H1 (cell line): ENCODE measurements at regions not wholly inside any gene's neighbourhood (a gene's known extent, or its start where the extent isn't known, plus 50 kb on each side); places are given as distances from the start of the nearest gene placed in this dataset.
"Not testable (repeated sequence)": the region's sequence is repeated elsewhere in the genome, so short reads cannot be mapped to it uniquely, and the experiment has no call there.

Experiments
- EGR1 ChIP-seq: IDR thresholded peaks from 2 replicates; pipeline ENCODE4 v1.6.1; 2011; ENCODE audit warnings: low read depth, low read length, borderline replicate concordance
- EP300 ChIP-seq, 2 experiments: IDR thresholded peaks; 1 replicate in 1 of 2; 2 replicates in 1 of 2; pipeline ENCODE4 v1.6.1; 2011 to 2012; ENCODE audit warnings: low read depth in 2 of 2, low read length in 2 of 2, mild to moderate bottlenecking in 2 of 2, borderline replicate concordance in 1 of 2, inconsistent platforms in 1 of 2, moderate library complexity in 1 of 2
- EZH2 ChIP-seq: fragments of 200-600 bp; sonication (generic); IDR thresholded peaks from 2 replicates; pipeline ENCODE4 v1.7.1; 2012; ENCODE audit warnings: low read depth, mild to moderate bottlenecking, moderate library complexity, low read length, inconsistent platforms; ENCODE audit not compliant: severe bottlenecking
- JUND ChIP-seq: IDR thresholded peaks from 2 replicates; pipeline ENCODE4 v1.6.1; 2011; ENCODE audit warnings: mild to moderate bottlenecking, improper control_type of control experiment, low read length
- KDM1A ChIP-seq: fragments of 200-600, 300-600 bp; sonication (generic); IDR thresholded peaks from 2 replicates; pipeline ENCODE4 v1.7.1; 2016; ENCODE audit warnings: mild to moderate bottlenecking, low read length, borderline replicate concordance
- SIRT6 ChIP-seq: IDR thresholded peaks from one replicate; pipeline ENCODE4 v1.7.1; 2012; ENCODE audit warnings: low read length, inconsistent platforms
- SUZ12 ChIP-seq: fragments of 200-600 bp; sonication (generic); IDR thresholded peaks from 2 replicates; pipeline ENCODE4 v1.6.1; 2012; ENCODE audit warnings: mild to moderate bottlenecking, inconsistent platforms, low read length, moderate library complexity, mixed read lengths
- TAF1 ChIP-seq: IDR thresholded peaks from 2 replicates; pipeline ENCODE4 v1.6.1; 2011; ENCODE audit warnings: mild to moderate bottlenecking, low read depth, low read length
- TCF12 ChIP-seq: IDR thresholded peaks from 2 replicates; pipeline ENCODE4 v1.6.1; 2011; ENCODE audit warnings: low read depth, mild to moderate bottlenecking, low read length
- USF2 ChIP-seq: IDR thresholded peaks from 2 replicates; pipeline ENCODE4 v1.6.1; 2011; ENCODE audit warnings: low read length, improper control_type of control experiment
- ZNF274 ChIP-seq: IDR thresholded peaks from 2 replicates; pipeline ENCODE4 v1.7.0; 2012; ENCODE audit warnings: low read length, borderline replicate concordance; ENCODE audit errors: extremely low read depth
- TF ChIP-seq, protein P1 (sequence below), 3 experiments: IDR thresholded peaks; 1 replicate in 2 of 3; 2 replicates in 1 of 3; pipeline versions ENCODE4 v1.5.1 to v1.6.1; 2011; ENCODE audit warnings: low read length in 3 of 3, mild to moderate bottlenecking in 3 of 3, inconsistent platforms in 2 of 3, low read depth in 1 of 3, moderate library complexity in 1 of 3; ENCODE audit not compliant: insufficient read depth in 1 of 3; ENCODE audit errors: control extremely low read depth in 1 of 3
- TF ChIP-seq, protein P2 (sequence below): IDR thresholded peaks from 2 replicates; pipeline ENCODE4 v1.6.1; 2012; ENCODE audit warnings: inconsistent platforms

DNA sequence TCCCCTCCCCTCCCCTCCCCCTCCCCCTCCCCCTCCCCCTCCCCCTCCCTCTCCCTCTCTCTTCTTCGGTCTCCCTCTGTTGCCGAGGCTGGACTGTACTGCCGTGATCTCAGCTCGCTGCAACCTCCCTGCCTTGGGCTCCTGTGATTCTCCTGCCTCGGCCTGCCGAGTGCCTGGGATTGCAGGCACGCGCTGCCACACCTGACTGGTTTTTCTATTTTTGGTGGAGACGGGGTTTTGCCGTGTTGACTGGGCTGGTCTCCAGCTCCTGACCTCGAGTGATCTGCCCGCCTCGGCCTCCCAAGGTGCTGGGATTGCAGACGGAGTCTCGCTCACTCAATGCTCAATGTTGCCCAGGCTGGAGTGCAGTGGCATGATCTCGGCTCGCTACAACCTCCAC lies 78.8 kb upstream of the ARMCX2 start:
- TF ChIP-seq, protein P1, sequence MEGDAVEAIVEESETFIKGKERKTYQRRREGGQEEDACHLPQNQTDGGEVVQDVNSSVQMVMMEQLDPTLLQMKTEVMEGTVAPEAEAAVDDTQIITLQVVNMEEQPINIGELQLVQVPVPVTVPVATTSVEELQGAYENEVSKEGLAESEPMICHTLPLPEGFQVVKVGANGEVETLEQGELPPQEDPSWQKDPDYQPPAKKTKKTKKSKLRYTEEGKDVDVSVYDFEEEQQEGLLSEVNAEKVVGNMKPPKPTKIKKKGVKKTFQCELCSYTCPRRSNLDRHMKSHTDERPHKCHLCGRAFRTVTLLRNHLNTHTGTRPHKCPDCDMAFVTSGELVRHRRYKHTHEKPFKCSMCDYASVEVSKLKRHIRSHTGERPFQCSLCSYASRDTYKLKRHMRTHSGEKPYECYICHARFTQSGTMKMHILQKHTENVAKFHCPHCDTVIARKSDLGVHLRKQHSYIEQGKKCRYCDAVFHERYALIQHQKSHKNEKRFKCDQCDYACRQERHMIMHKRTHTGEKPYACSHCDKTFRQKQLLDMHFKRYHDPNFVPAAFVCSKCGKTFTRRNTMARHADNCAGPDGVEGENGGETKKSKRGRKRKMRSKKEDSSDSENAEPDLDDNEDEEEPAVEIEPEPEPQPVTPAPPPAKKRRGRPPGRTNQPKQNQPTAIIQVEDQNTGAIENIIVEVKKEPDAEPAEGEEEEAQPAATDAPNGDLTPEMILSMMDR (IDR thresholded peaks at IDR 0.05; ENCODE audit: control extremely low read depth in 1 of 3, insufficient read depth in 1 of 3, low read depth in 1 of 3, low read length in 3 of 3), result not testable (repeated sequence)
- TF ChIP-seq USF2; SUZ12; SIRT6; TCF12; EGR1; ZNF274; JUND; EP300 (IDR thresholded peaks at IDR 0.05; ENCODE audit: borderline replicate concordance in 1 of 2, low read depth in 2 of 2, low read length in 2 of 2); EZH2; KDM1A; TAF1: not testable (repeated sequence)
- TF ChIP-seq, protein P2, sequence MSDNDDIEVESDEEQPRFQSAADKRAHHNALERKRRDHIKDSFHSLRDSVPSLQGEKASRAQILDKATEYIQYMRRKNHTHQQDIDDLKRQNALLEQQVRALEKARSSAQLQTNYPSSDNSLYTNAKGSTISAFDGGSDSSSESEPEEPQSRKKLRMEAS, result not testable (repeated sequence)
